HG03175 (cell line): ENCODE measurements at regions not wholly inside any gene's neighbourhood (a gene's known extent, or its start where the extent isn't known, plus 50 kb on each side); places are given as distances from the start of the nearest gene placed in this dataset.
"Not testable (repeated sequence)": the region's sequence is repeated elsewhere in the genome, so short reads cannot be mapped to it uniquely, and the experiment has no call there.

Experiments
- ATAC-seq: cut with Tn5 transposase; IDR thresholded peaks from one replicate; pipeline ENCODE4 v1.9.1; 2021; ENCODE audit warnings: mild to moderate bottlenecking, moderate library complexity; ENCODE audit not compliant: unreplicated experiment

GRCh38 chr11:98059488-98059887 lies 961.3 kb upstream of the CNTN5 start:
- ATAC-seq = no peak

- no peak for ATAC-seq
Measured at GRCh38 chr11:98060759-98061158, 960.0 kb upstream of the CNTN5 start.

GRCh38 chr11:98061858-98062257 lies 958.9 kb upstream of the CNTN5 start:
- ATAC-seq = no peak

GRCh38 chr11:98062714-98063113 lies 958.0 kb upstream of the CNTN5 start:
- no peak for ATAC-seq

- ATAC-seq = no peak
Measured at GRCh38 chr11:98068251-98068650, 952.5 kb upstream of the CNTN5 start.

- not testable (repeated sequence) for ATAC-seq
Measured at GRCh38 chr11:98069147-98069546, 951.6 kb upstream of the CNTN5 start.

- no peak for ATAC-seq
Measured at GRCh38 chr11:98069861-98070260, 950.9 kb upstream of the CNTN5 start.

- no peak for ATAC-seq
Measured at GRCh38 chr11:98090861-98091505, 929.8 kb upstream of the CNTN5 start.

GRCh38 chr11:98099371-98099770 lies 921.4 kb upstream of the CNTN5 start:
- ATAC-seq = no peak

- no peak for ATAC-seq
Measured at GRCh38 chr11:98100689-98101088, 920.1 kb upstream of the CNTN5 start.

GRCh38 chr11:98101329-98101728 lies 919.4 kb upstream of the CNTN5 start:
- no peak for ATAC-seq

GRCh38 chr11:98104249-98104648 lies 916.5 kb upstream of the CNTN5 start:
- ATAC-seq = no peak

GRCh38 chr11:98107736-98108135 lies 913.0 kb upstream of the CNTN5 start:
- no peak for ATAC-seq

GRCh38 chr11:98110030-98110429 lies 910.7 kb upstream of the CNTN5 start:
- no peak for ATAC-seq

GRCh38 chr11:98115873-98116272 lies 904.9 kb upstream of the CNTN5 start:
- ATAC-seq = no peak

- ATAC-seq = no peak
Measured at GRCh38 chr11:98130117-98130625, 890.6 kb upstream of the CNTN5 start.

- ATAC-seq = no peak
Measured at GRCh38 chr11:98136357-98136756, 884.4 kb upstream of the CNTN5 start.

- ATAC-seq = no peak
Measured at GRCh38 chr11:98137437-98137836, 883.3 kb upstream of the CNTN5 start.

GRCh38 chr11:98143661-98144060 lies 877.1 kb upstream of the CNTN5 start:
- ATAC-seq = no peak

- ATAC-seq = no peak
Measured at GRCh38 chr11:98153752-98154151, 867.0 kb upstream of the CNTN5 start.

GRCh38 chr11:98155696-98156095 lies 865.1 kb upstream of the CNTN5 start:
- ATAC-seq = no peak

GRCh38 chr11:98177925-98178324 lies 842.8 kb upstream of the CNTN5 start:
- ATAC-seq = no peak

GRCh38 chr11:98180511-98180910 lies 840.2 kb upstream of the CNTN5 start:
- ATAC-seq = no peak
